GM23338 (cell line): ENCODE measurements at regions not wholly inside any gene's neighbourhood (a gene's known extent, or its start where the extent isn't known, plus 50 kb on each side); places are given as distances from the start of the nearest gene placed in this dataset.

Experiments
- ATAC-seq: fragments of 200-7000 bp; cut with Tn5 transposase; 3 replicates; pipeline ENCODE4 v1.9.1; 2020
- DNase-seq: peaks from one replicate; pipeline ENCODE4 v3.0.0-alpha.2; 2015; ENCODE audit warnings: low spot score
- H2AFZ ChIP-seq: fragments of 200-600 bp; sonication (generic); 2 replicates; pipeline ENCODE4 v1.8.0; 2016; ENCODE audit warnings: antibody characterized with exemption, mild to moderate bottlenecking, moderate library complexity
- H3F3A ChIP-seq: fragments of 200-600 bp; sonication (generic); replicated peaks from 2 replicates; pipeline ENCODE4 v1.8.0; 2017; ENCODE audit warnings: antibody characterized with exemption, mixed run types, low read depth
- H3K27ac ChIP-seq: fragments of 200-600 bp; sonication (generic); 2 replicates; pipeline ENCODE4 v1.6.1; 2016; ENCODE audit warnings: low read depth
- H3K27me3 ChIP-seq: fragments of 200-600 bp; sonication (generic); 2 replicates; pipeline ENCODE4 v1.8.0; 2016; ENCODE audit warnings: mild to moderate bottlenecking, mixed run types, moderate library complexity; ENCODE audit not compliant: insufficient read depth
- H3K36me3 ChIP-seq: fragments of 200-600 bp; sonication (generic); 2 replicates; pipeline ENCODE4 v1.8.0; 2016; ENCODE audit warnings: mild to moderate bottlenecking; ENCODE audit not compliant: insufficient read depth
- H3K4me1 ChIP-seq: fragments of 200-600 bp; sonication (generic); 2 replicates; pipeline ENCODE4 v1.8.0; 2016; ENCODE audit warnings: mild to moderate bottlenecking, moderate library complexity; ENCODE audit not compliant: insufficient read depth
- H3K4me2 ChIP-seq: fragments of 200-600 bp; sonication (generic); 2 replicates; pipeline ENCODE4 v1.7.1; 2017; ENCODE audit warnings: mixed run types
- H3K4me3 ChIP-seq: fragments of 200-600 bp; sonication (generic); 2 replicates; pipeline ENCODE4 v1.6.1; 2016; ENCODE audit warnings: mixed run types
- H3K79me2 ChIP-seq: fragments of 200-600 bp; sonication (generic); replicated peaks from 2 replicates; pipeline ENCODE4 v1.8.0; 2017; ENCODE audit warnings: mild to moderate bottlenecking; ENCODE audit not compliant: insufficient read depth
- H3K9me2 ChIP-seq: fragments of 200-600 bp; sonication (generic); 2 replicates; pipeline ENCODE4 v1.8.0; 2017; ENCODE audit not compliant: insufficient read depth
- H4K20me1 ChIP-seq: fragments of 200-600 bp; sonication (generic); replicated peaks from 2 replicates; pipeline ENCODE4 v1.8.0; 2017; ENCODE audit warnings: mild to moderate bottlenecking; ENCODE audit not compliant: insufficient read depth
- H3K27ac Mint-ChIP-seq: 2 replicates; pipeline ENCODE4 v1.8.0; 2020; ENCODE audit warnings: inconsistent platforms, mild to moderate bottlenecking, moderate library complexity, mixed read lengths
- H3K27me3 Mint-ChIP-seq: 3 replicates; pipeline ENCODE4 v1.8.0; 2022; ENCODE audit warnings: low read depth, mild to moderate bottlenecking, moderate library complexity, mixed read lengths, inconsistent platforms; ENCODE audit not compliant: insufficient read depth, poor library complexity
- H3K36me3 Mint-ChIP-seq: 3 replicates; pipeline ENCODE4 v1.8.0; 2021; ENCODE audit warnings: low read depth, mild to moderate bottlenecking, inconsistent platforms, moderate library complexity, mixed read lengths
- H3K4me1 Mint-ChIP-seq: 3 replicates; pipeline ENCODE4 v1.8.0; 2020; ENCODE audit warnings: mild to moderate bottlenecking, inconsistent platforms, mixed read lengths
- H3K4me3 Mint-ChIP-seq: 3 replicates; pipeline ENCODE4 v1.8.0; 2021; ENCODE audit warnings: moderate library complexity, mild to moderate bottlenecking, inconsistent platforms, mixed read lengths
- H3K9me3 Mint-ChIP-seq: 3 replicates; pipeline ENCODE4 v1.8.0; 2020; ENCODE audit warnings: moderate library complexity, mild to moderate bottlenecking, inconsistent platforms, mixed read lengths
- CREB1 ChIP-seq: fragments of 250-450 bp; sonication (Bioruptor Pico); IDR thresholded peaks from 2 replicates; pipeline ENCODE4 v1.5.0; 2020; ENCODE audit warnings: low read depth, mild to moderate bottlenecking, moderate library complexity
- EZH2 ChIP-seq: fragments of 200-600 bp; sonication (generic); IDR thresholded peaks from one replicate; pipeline ENCODE4 v1.8.0; 2017; ENCODE audit warnings: antibody characterized with exemption, mild to moderate bottlenecking, low read depth; ENCODE audit not compliant: unreplicated experiment
- JUNB ChIP-seq: IDR thresholded peaks from one replicate; pipeline ENCODE4 v1.6.1; 2016; ENCODE audit warnings: antibody characterized with exemption; ENCODE audit not compliant: unreplicated experiment
- STAT1 ChIP-seq: IDR thresholded peaks from one replicate; pipeline ENCODE4 v1.6.1; 2016; ENCODE audit warnings: antibody characterized with exemption; ENCODE audit not compliant: unreplicated experiment
- ZNF114 ChIP-seq: fragments of 250-450 bp; sonication (Bioruptor Pico); IDR thresholded peaks from 2 replicates; pipeline ENCODE4 v1.5.0; 2020; ENCODE audit warnings: mild to moderate bottlenecking, moderate library complexity
- ZNF331 ChIP-seq: fragments of 250-450 bp; sonication (Bioruptor Pico); IDR thresholded peaks from 2 replicates; pipeline ENCODE4 v1.5.0; 2020; ENCODE audit warnings: low read depth, mild to moderate bottlenecking, moderate library complexity
- TF ChIP-seq, protein P1 (sequence below): fragments of 250-450 bp; sonication (Bioruptor Pico); IDR thresholded peaks from 2 replicates; pipeline ENCODE4 v1.5.0; 2020; ENCODE audit warnings: mild to moderate bottlenecking, moderate library complexity
- TF ChIP-seq, protein P2 (sequence below): IDR thresholded peaks from 2 replicates; pipeline ENCODE4 v1.6.1; 2016; ENCODE audit warnings: antibody characterized with exemption
- TF ChIP-seq, protein P3 (sequence below): IDR thresholded peaks from one replicate; pipeline ENCODE4 v1.6.1; 2018; ENCODE audit warnings: antibody characterized with exemption; ENCODE audit not compliant: unreplicated experiment
- TF ChIP-seq, protein P4 (sequence below), 2 experiments: fragments of 200-600 bp in 1 of 2; sonication (generic) in 1 of 2; conservative IDR thresholded peaks; 2 replicates each; pipeline versions ENCODE4 v1.5.1 to v1.6.1; 2016 to 2017; ENCODE audit warnings: antibody characterized with exemption in 2 of 2, low read depth in 2 of 2, mild to moderate bottlenecking in 2 of 2, moderate library complexity in 1 of 2

DNA sequence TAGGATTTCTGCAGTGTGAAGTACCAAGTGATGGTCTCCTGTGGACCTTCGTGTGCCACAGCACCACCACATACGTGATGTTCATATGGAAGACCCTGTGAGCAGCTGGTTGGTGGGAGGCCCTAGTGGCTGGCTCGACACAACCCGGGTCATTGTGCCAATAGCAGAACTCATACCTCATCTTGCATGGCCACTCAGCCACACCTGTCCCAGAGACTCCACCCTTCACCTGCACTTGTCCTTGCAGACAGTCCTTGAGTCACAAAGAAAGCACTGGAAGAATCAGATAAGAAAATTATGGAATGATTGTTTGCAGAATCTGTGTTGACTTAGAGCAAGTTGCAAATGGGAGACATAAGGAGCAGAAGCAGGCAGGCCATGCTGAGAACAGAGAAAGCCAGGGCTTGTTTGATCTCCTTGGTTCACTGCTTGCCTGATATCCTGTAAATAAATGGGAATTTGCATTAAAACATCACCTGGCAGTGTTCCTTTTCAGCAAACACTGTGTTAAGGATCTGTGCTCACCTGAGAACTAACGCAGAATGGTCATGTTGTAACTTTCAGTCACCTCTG, 307.7 kb downstream of the SIPA1L2 start (continued):
- TF ChIP-seq, protein P1, sequence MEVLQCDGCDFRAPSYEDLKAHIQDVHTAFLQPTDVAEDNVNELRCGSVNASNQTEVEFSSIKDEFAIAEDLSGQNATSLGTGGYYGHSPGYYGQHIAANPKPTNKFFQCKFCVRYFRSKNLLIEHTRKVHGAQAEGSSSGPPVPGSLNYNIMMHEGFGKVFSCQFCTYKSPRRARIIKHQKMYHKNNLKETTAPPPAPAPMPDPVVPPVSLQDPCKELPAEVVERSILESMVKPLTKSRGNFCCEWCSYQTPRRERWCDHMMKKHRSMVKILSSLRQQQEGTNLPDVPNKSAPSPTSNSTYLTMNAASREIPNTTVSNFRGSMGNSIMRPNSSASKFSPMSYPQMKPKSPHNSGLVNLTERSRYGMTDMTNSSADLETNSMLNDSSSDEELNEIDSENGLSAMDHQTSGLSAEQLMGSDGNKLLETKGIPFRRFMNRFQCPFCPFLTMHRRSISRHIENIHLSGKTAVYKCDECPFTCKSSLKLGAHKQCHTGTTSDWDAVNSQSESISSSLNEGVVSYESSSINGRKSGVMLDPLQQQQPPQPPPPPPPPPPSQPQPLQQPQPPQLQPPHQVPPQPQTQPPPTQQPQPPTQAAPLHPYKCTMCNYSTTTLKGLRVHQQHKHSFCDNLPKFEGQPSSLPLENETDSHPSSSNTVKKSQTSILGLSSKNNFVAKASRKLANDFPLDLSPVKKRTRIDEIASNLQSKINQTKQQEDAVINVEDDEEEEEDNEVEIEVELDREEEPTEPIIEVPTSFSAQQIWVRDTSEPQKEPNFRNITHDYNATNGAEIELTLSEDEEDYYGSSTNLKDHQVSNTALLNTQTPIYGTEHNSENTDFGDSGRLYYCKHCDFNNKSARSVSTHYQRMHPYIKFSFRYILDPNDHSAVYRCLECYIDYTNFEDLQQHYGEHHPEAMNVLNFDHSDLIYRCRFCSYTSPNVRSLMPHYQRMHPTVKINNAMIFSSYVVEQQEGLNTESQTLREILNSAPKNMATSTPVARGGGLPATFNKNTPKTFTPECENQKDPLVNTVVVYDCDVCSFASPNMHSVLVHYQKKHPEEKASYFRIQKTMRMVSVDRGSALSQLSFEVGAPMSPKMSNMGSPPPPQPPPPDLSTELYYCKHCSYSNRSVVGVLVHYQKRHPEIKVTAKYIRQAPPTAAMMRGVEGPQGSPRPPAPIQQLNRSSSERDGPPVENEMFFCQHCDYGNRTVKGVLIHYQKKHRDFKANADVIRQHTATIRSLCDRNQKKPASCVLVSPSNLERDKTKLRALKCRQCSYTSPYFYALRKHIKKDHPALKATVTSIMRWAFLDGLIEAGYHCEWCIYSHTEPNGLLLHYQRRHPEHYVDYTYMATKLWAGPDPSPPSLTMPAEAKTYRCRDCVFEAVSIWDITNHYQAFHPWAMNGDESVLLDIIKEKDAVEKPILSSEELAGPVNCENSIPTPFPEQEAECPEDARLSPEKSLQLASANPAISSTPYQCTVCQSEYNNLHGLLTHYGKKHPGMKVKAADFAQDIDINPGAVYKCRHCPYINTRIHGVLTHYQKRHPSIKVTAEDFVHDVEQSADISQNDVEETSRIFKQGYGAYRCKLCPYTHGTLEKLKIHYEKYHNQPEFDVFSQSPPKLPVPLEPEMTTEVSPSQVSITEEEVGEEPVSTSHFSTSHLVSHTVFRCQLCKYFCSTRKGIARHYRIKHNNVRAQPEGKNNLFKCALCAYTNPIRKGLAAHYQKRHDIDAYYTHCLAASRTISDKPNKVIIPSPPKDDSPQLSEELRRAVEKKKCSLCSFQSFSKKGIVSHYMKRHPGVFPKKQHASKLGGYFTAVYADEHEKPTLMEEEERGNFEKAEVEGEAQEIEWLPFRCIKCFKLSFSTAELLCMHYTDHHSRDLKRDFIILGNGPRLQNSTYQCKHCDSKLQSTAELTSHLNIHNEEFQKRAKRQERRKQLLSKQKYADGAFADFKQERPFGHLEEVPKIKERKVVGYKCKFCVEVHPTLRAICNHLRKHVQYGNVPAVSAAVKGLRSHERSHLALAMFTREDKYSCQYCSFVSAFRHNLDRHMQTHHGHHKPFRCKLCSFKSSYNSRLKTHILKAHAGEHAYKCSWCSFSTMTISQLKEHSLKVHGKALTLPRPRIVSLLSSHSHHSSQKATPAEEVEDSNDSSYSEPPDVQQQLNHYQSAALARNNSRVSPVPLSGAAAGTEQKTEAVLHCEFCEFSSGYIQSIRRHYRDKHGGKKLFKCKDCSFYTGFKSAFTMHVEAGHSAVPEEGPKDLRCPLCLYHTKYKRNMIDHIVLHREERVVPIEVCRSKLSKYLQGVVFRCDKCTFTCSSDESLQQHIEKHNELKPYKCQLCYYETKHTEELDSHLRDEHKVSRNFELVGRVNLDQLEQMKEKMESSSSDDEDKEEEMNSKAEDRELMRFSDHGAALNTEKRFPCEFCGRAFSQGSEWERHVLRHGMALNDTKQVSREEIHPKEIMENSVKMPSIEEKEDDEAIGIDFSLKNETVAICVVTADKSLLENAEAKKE: no peak
- TF ChIP-seq, protein P2, sequence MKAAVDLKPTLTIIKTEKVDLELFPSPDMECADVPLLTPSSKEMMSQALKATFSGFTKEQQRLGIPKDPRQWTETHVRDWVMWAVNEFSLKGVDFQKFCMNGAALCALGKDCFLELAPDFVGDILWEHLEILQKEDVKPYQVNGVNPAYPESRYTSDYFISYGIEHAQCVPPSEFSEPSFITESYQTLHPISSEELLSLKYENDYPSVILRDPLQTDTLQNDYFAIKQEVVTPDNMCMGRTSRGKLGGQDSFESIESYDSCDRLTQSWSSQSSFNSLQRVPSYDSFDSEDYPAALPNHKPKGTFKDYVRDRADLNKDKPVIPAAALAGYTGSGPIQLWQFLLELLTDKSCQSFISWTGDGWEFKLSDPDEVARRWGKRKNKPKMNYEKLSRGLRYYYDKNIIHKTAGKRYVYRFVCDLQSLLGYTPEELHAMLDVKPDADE: no peak
- no peak for TF ChIP-seq JUNB
- TF ChIP-seq STAT1: no peak

DNA sequence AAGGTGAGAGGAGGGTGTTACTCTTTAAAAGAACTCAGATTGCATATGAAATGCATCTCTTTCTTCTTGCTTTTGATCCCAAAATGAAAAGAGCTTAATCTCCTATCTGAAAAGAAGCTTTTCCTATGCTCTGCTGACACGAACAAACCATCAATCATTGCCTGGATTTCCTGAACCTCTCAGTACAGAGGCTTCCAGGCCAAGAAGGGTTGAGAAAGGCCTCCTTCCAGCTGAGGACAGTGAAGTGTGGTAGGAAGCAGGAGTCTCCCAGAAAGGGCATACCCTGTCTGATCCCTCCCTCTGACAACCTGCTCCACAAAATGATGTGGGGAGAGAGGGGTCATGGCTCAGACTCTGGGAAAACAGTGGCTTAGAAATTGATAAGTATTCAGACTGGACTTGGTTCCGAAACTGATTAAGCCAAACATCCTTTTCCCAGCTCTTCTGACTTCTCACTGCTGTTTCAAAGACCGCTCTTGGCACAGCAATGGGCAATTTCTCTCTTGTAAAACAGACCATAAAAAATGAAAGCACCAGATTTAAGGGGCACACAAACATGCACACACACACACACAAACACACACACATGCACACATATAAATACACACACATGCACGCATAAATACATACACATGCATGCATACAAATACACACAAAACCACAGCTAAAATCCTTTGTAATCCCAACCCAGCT, 310.3 kb downstream of the SIPA1L2 start:
- Mint-ChIP-seq H3K4me1 (peaks cover 16% of the 10 kb centered on the region), H3K27me3 (peaks cover 3% of the 10 kb centered on the region), H3K27ac (no peak overlapping the region), H3K36me3 (no peaks in the 10 kb centered on the region; the same call in 2 of the 3 replicates), H3K4me3 (no peak overlapping the region), H3K9me3 (0 out of 3 replicates have a peak, but pooled peaks cover 4% of the 10 kb centered on the region)
- ATAC-seq: no peak
- no peaks in the 10 kb centered on the region for H3K4me1 ChIP-seq
- H4K20me1 ChIP-seq: no peaks in the 10 kb centered on the region
- no peaks in the 10 kb centered on the region for H3K27me3 ChIP-seq
- no peak overlapping the region for H3K4me3 ChIP-seq
- no peaks in the 10 kb centered on the region for H3K36me3 ChIP-seq
- no peak overlapping the region for H3K4me2 ChIP-seq
- H2AFZ ChIP-seq: no peak overlapping the region
- no peak overlapping the region for H3K27ac ChIP-seq
- no peaks in the 10 kb centered on the region for H3F3A ChIP-seq
- H3K79me2 ChIP-seq: no peaks in the 10 kb centered on the region
- TF ChIP-seq, protein P3, sequence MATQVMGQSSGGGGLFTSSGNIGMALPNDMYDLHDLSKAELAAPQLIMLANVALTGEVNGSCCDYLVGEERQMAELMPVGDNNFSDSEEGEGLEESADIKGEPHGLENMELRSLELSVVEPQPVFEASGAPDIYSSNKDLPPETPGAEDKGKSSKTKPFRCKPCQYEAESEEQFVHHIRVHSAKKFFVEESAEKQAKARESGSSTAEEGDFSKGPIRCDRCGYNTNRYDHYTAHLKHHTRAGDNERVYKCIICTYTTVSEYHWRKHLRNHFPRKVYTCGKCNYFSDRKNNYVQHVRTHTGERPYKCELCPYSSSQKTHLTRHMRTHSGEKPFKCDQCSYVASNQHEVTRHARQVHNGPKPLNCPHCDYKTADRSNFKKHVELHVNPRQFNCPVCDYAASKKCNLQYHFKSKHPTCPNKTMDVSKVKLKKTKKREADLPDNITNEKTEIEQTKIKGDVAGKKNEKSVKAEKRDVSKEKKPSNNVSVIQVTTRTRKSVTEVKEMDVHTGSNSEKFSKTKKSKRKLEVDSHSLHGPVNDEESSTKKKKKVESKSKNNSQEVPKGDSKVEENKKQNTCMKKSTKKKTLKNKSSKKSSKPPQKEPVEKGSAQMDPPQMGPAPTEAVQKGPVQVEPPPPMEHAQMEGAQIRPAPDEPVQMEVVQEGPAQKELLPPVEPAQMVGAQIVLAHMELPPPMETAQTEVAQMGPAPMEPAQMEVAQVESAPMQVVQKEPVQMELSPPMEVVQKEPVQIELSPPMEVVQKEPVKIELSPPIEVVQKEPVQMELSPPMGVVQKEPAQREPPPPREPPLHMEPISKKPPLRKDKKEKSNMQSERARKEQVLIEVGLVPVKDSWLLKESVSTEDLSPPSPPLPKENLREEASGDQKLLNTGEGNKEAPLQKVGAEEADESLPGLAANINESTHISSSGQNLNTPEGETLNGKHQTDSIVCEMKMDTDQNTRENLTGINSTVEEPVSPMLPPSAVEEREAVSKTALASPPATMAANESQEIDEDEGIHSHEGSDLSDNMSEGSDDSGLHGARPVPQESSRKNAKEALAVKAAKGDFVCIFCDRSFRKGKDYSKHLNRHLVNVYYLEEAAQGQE: no peak
- TF ChIP-seq, protein P4, sequence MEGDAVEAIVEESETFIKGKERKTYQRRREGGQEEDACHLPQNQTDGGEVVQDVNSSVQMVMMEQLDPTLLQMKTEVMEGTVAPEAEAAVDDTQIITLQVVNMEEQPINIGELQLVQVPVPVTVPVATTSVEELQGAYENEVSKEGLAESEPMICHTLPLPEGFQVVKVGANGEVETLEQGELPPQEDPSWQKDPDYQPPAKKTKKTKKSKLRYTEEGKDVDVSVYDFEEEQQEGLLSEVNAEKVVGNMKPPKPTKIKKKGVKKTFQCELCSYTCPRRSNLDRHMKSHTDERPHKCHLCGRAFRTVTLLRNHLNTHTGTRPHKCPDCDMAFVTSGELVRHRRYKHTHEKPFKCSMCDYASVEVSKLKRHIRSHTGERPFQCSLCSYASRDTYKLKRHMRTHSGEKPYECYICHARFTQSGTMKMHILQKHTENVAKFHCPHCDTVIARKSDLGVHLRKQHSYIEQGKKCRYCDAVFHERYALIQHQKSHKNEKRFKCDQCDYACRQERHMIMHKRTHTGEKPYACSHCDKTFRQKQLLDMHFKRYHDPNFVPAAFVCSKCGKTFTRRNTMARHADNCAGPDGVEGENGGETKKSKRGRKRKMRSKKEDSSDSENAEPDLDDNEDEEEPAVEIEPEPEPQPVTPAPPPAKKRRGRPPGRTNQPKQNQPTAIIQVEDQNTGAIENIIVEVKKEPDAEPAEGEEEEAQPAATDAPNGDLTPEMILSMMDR (conservative IDR thresholded peaks at IDR 0.05; ENCODE audit: low read depth in 2 of 2): no peak
- TF ChIP-seq ZNF331 (CRISPR knock-in tag) (no peak), JUNB (no peak), EZH2 (no peak), STAT1 (no peak), CREB1 (CRISPR knock-in tag) (no peak), ZNF114 (CRISPR knock-in tag) (no peak)
- H3K9me2 ChIP-seq: peaks cover 22% of the 10 kb centered on the region
- DNase-seq: no peak
